ENCODE measurements at regions not wholly inside any gene's neighbourhood (a gene's known extent, or its start where the extent isn't known, plus 50 kb on each side); places are given as distances from the start of the nearest gene placed in this dataset.

DNA sequence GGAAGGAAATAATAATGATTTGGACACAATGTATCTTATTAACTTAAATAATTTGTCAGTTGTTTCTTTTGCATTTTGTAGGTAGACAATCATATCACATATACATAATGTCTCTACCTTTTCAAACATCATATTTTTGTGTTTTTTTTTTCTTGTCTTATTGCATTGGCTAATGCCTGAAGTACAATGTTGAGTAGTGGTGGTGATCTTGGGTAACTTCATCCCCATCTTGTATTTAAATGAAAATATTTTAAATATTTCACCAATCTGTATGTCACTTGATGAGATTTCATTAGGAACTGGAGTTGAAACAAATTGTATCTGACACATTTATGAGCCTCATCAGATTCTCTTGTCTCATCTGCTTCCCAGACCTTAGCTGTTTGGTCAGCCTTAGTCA, 109.7 kb upstream of the LHX5 start:
- no peak overlapping the region for H3K27ac ChIP-seq (replicated peaks)
- no peak for DNase-seq (ENCODE audit: low read depth in 1 of 2, low spot score in 1 of 2)
- H3K4me3 ChIP-seq (replicated peaks; ENCODE audit: insufficient read depth, low read length): no peak overlapping the region
- peaks cover 6% of the 10 kb centered on the region for H3K27me3 ChIP-seq (ENCODE audit: insufficient read depth, poor library complexity, severe bottlenecking)
- TF ChIP-seq, protein P1, sequence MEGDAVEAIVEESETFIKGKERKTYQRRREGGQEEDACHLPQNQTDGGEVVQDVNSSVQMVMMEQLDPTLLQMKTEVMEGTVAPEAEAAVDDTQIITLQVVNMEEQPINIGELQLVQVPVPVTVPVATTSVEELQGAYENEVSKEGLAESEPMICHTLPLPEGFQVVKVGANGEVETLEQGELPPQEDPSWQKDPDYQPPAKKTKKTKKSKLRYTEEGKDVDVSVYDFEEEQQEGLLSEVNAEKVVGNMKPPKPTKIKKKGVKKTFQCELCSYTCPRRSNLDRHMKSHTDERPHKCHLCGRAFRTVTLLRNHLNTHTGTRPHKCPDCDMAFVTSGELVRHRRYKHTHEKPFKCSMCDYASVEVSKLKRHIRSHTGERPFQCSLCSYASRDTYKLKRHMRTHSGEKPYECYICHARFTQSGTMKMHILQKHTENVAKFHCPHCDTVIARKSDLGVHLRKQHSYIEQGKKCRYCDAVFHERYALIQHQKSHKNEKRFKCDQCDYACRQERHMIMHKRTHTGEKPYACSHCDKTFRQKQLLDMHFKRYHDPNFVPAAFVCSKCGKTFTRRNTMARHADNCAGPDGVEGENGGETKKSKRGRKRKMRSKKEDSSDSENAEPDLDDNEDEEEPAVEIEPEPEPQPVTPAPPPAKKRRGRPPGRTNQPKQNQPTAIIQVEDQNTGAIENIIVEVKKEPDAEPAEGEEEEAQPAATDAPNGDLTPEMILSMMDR (IDR thresholded peaks at IDR 0.05; ENCODE audit: insufficient read depth, low read length): no peak
- TF ChIP-seq, protein P2, sequence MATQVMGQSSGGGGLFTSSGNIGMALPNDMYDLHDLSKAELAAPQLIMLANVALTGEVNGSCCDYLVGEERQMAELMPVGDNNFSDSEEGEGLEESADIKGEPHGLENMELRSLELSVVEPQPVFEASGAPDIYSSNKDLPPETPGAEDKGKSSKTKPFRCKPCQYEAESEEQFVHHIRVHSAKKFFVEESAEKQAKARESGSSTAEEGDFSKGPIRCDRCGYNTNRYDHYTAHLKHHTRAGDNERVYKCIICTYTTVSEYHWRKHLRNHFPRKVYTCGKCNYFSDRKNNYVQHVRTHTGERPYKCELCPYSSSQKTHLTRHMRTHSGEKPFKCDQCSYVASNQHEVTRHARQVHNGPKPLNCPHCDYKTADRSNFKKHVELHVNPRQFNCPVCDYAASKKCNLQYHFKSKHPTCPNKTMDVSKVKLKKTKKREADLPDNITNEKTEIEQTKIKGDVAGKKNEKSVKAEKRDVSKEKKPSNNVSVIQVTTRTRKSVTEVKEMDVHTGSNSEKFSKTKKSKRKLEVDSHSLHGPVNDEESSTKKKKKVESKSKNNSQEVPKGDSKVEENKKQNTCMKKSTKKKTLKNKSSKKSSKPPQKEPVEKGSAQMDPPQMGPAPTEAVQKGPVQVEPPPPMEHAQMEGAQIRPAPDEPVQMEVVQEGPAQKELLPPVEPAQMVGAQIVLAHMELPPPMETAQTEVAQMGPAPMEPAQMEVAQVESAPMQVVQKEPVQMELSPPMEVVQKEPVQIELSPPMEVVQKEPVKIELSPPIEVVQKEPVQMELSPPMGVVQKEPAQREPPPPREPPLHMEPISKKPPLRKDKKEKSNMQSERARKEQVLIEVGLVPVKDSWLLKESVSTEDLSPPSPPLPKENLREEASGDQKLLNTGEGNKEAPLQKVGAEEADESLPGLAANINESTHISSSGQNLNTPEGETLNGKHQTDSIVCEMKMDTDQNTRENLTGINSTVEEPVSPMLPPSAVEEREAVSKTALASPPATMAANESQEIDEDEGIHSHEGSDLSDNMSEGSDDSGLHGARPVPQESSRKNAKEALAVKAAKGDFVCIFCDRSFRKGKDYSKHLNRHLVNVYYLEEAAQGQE (IDR thresholded peaks at IDR 0.05; ENCODE audit: insufficient replicate concordance, low read depth): no peak
- TF ChIP-seq POLR2AphosphoS5 (IDR thresholded peaks at IDR 0.05; ENCODE audit: low read depth) (no peak), GABPA (IDR thresholded peaks at IDR 0.05; ENCODE audit: low read depth) (no peak), SPI1 (IDR thresholded peaks at IDR 0.05; ENCODE audit: borderline replicate concordance, low read depth) (no peak)

DNA sequence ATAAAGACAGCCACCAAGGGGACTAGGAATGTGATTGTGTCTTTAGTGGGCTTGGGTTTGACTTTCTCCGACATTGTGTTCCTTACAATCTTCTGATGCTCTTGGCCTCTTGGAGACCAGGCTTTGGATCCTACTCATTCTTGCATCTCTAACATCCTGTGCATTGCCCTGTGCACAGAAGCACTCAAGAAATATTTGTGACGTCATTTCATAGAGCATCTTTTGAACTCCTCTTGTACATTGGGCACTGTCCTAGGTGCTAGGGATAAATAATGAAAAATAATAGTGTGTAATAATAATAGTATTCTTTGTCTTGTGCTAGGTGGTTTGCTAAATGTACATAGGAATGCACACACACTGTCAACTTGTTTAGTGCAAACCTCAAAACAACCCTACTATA, 108.8 kb upstream of the LHX5 start:
- no peak for DNase-seq (ENCODE audit: low read depth in 1 of 2, low spot score in 1 of 2)
- Histone ChIP-seq H3K27me3 (ENCODE audit: insufficient read depth, poor library complexity, severe bottlenecking) (peaks cover 6% of the 10 kb centered on the region), H3K4me3 (replicated peaks; ENCODE audit: insufficient read depth, low read length) (no peak overlapping the region), H3K27ac (replicated peaks) (no peak overlapping the region)
- TF ChIP-seq POLR2AphosphoS5 (IDR thresholded peaks at IDR 0.05; ENCODE audit: low read depth) (no peak), SPI1 (IDR thresholded peaks at IDR 0.05; ENCODE audit: borderline replicate concordance, low read depth) (no peak), GABPA (IDR thresholded peaks at IDR 0.05; ENCODE audit: low read depth) (no peak)
- TF ChIP-seq, protein P1 (IDR thresholded peaks at IDR 0.05; ENCODE audit: insufficient read depth, low read length): no peak
- TF ChIP-seq, protein P2 (IDR thresholded peaks at IDR 0.05; ENCODE audit: insufficient replicate concordance, low read depth): no peak

- H3K27ac ChIP-seq (replicated peaks): no peak overlapping the region
- no peak for TF ChIP-seq SPI1 (IDR thresholded peaks at IDR 0.05; ENCODE audit: borderline replicate concordance, low read depth)
- TF ChIP-seq, protein P1 (IDR thresholded peaks at IDR 0.05; ENCODE audit: insufficient read depth, low read length): no peak
- no peak for TF ChIP-seq POLR2AphosphoS5 (IDR thresholded peaks at IDR 0.05; ENCODE audit: low read depth)
- TF ChIP-seq, protein P2 (IDR thresholded peaks at IDR 0.05; ENCODE audit: insufficient replicate concordance, low read depth): no peak
- no peak for TF ChIP-seq GABPA (IDR thresholded peaks at IDR 0.05; ENCODE audit: low read depth)
- no peak for DNase-seq (ENCODE audit: low read depth in 1 of 2, low spot score in 1 of 2)
- peaks cover 6% of the 10 kb centered on the region for H3K27me3 ChIP-seq (ENCODE audit: insufficient read depth, poor library complexity, severe bottlenecking)
- no peak overlapping the region for H3K4me3 ChIP-seq (replicated peaks; ENCODE audit: insufficient read depth, low read length)
Measured at GRCh38 chr12:113577464-113578129, 105.9 kb upstream of the LHX5 start.

Data from HL-60 (cell line).